Parathyroid adenoma (tissue), 2 donors: ENCODE measurements at regions not wholly inside any gene's neighbourhood (a gene's known extent, or its start where the extent isn't known, plus 50 kb on each side); places are given as distances from the start of the nearest gene placed in this dataset.

Source experiments
- H2AFZ ChIP-seq: fragments of 300-600 bp; sonication (generic); one replicate; pipeline ENCODE4 v1.7.0; 2017; ENCODE audit warnings: antibody characterized with exemption, mild to moderate bottlenecking
- H3K27ac ChIP-seq: fragments of 300-600 bp; sonication (generic); one replicate; pipeline ENCODE4 v1.7.0; 2017
- H3K27me3 ChIP-seq: fragments of 300-600 bp; sonication (generic); one replicate; pipeline ENCODE4 v1.7.0; 2017; ENCODE audit warnings: low read length; ENCODE audit not compliant: control insufficient read depth, insufficient read depth
- H3K36me3 ChIP-seq: fragments of 300-600 bp; sonication (generic); one replicate; pipeline ENCODE4 v1.7.0; 2017; ENCODE audit warnings: low read length; ENCODE audit not compliant: control insufficient read depth, insufficient read depth
- H3K4me1 ChIP-seq: fragments of 300-600 bp; sonication (generic); one replicate; pipeline ENCODE4 v1.7.0; 2017; ENCODE audit warnings: control low read depth
- H3K4me2 ChIP-seq: fragments of 300-600 bp; sonication (generic); one replicate; pipeline ENCODE4 v1.7.0; 2017; ENCODE audit warnings: low read length
- H3K4me3 ChIP-seq: fragments of 300-600 bp; sonication (generic); one replicate; pipeline ENCODE4 v1.7.0; 2017; ENCODE audit warnings: low read depth, low read length
- H3K79me2 ChIP-seq: fragments of 300-600 bp; sonication (generic); one replicate; pipeline ENCODE4 v1.7.0; 2017; ENCODE audit warnings: control low read depth
- H3K9ac ChIP-seq: fragments of 300-600 bp; sonication (generic); one replicate; pipeline ENCODE4 v1.7.0; 2017; ENCODE audit warnings: mild to moderate bottlenecking
- H3K9me3 ChIP-seq: fragments of 300-600 bp; sonication (generic); one replicate; pipeline ENCODE4 v1.7.0; 2017; ENCODE audit warnings: low read length; ENCODE audit not compliant: control insufficient read depth
- CTCF ChIP-seq: fragments of 300-600 bp; sonication (generic); IDR thresholded peaks from one replicate; pipeline ENCODE4 v1.7.0; 2017; ENCODE audit warnings: antibody characterized with exemption, mild to moderate bottlenecking
- donor health status: primary hyperparathyroidism.

GRCh38 chr10:43801626-43802025 is 152.9 kb upstream of the ZNF32 start:
- Histone ChIP-seq H3K79me2 (no peaks in the 10 kb centered on the region), H3K9ac (no peak overlapping the region), H3K4me1 (no peaks in the 10 kb centered on the region), H3K9me3 (no peaks in the 10 kb centered on the region), H3K36me3 (no peaks in the 10 kb centered on the region), H3K27ac (no peak overlapping the region), H3K4me3 (no peak overlapping the region), H3K4me2 (no peak overlapping the region), H2AFZ (no peak overlapping the region), H3K27me3 (no peaks in the 10 kb centered on the region)
- TF ChIP-seq CTCF = no peak

GRCh38 chr10:43801140-43801539 is 152.5 kb upstream of the ZNF32 start:
- Histone ChIP-seq H3K27ac (no peak overlapping the region), H3K9ac (no peak overlapping the region), H2AFZ (no peak overlapping the region), H3K9me3 (no peaks in the 10 kb centered on the region), H3K36me3 (no peaks in the 10 kb centered on the region), H3K4me2 (no peak overlapping the region), H3K4me3 (no peak overlapping the region), H3K4me1 (no peaks in the 10 kb centered on the region), H3K79me2 (no peaks in the 10 kb centered on the region), H3K27me3 (no peaks in the 10 kb centered on the region)
- TF ChIP-seq CTCF = no peak

GRCh38 chr10:43796781-43797180 is 148.1 kb upstream of the ZNF32 start:
- no peak overlapping the region for H3K9ac ChIP-seq
- H3K79me2 ChIP-seq = no peaks in the 10 kb centered on the region
- no peak overlapping the region for H3K4me3 ChIP-seq
- H3K9me3 ChIP-seq = no peaks in the 10 kb centered on the region
- H3K27me3 ChIP-seq = no peaks in the 10 kb centered on the region
- no peaks in the 10 kb centered on the region for H3K36me3 ChIP-seq
- H3K4me1 ChIP-seq = no peaks in the 10 kb centered on the region
- no peak for TF ChIP-seq CTCF
- no peak overlapping the region for H3K4me2 ChIP-seq
- H3K27ac ChIP-seq = no peak overlapping the region
- H2AFZ ChIP-seq = no peak overlapping the region

- no peak overlapping the region for H3K27ac ChIP-seq
- no peaks in the 10 kb centered on the region for H3K9me3 ChIP-seq
- H3K36me3 ChIP-seq = no peaks in the 10 kb centered on the region
- H3K79me2 ChIP-seq = no peaks in the 10 kb centered on the region
- TF ChIP-seq CTCF = no peak
- H3K9ac ChIP-seq = no peak overlapping the region
- no peak overlapping the region for H3K4me3 ChIP-seq
- no peaks in the 10 kb centered on the region for H3K4me1 ChIP-seq
- no peaks in the 10 kb centered on the region for H3K27me3 ChIP-seq
- H2AFZ ChIP-seq = no peak overlapping the region
- H3K4me2 ChIP-seq = no peak overlapping the region
Measured at GRCh38 chr10:43795639-43796038, 147.0 kb upstream of the ZNF32 start.

GRCh38 chr10:43795093-43795492 is 146.4 kb upstream of the ZNF32 start:
- H3K27ac ChIP-seq = no peak overlapping the region
- no peaks in the 10 kb centered on the region for H3K79me2 ChIP-seq
- H2AFZ ChIP-seq = no peak overlapping the region
- H3K9me3 ChIP-seq = no peaks in the 10 kb centered on the region
- H3K4me3 ChIP-seq = no peak overlapping the region
- H3K36me3 ChIP-seq = no peaks in the 10 kb centered on the region
- H3K4me2 ChIP-seq = no peak overlapping the region
- no peaks in the 10 kb centered on the region for H3K27me3 ChIP-seq
- no peak overlapping the region for H3K9ac ChIP-seq
- no peaks in the 10 kb centered on the region for H3K4me1 ChIP-seq
- TF ChIP-seq CTCF = no peak
